ENCODE measurements at regions not wholly inside any gene's neighbourhood (a gene's known extent, or its start where the extent isn't known, plus 50 kb on each side); places are given as distances from the start of the nearest gene placed in this dataset.

GRCh38 chr1:175839779-175840669, 96.6 kb upstream of the TNR start:
- TF ChIP-seq CTCF (IDR thresholded peaks at IDR 0.05; ENCODE audit: borderline replicate concordance, control extremely low read depth, extremely low read depth, insufficient read depth, missing control alignments): no peak
- in situ Hi-C loops (cut with MboI; ENCODE audit: low sequenced_read_pairs, unreplicated experiment): no loop called here
- no peak for DNase-seq (ENCODE audit: low spot score)

- no peak for TF ChIP-seq CTCF (IDR thresholded peaks at IDR 0.05; ENCODE audit: borderline replicate concordance, control extremely low read depth, extremely low read depth, insufficient read depth, missing control alignments)
- DNase-seq (ENCODE audit: low spot score): no peak
- in situ Hi-C loops (cut with MboI; ENCODE audit: low sequenced_read_pairs, unreplicated experiment): no loop called here
Observed at GRCh38 chr1:175834597-175834996, 91.2 kb upstream of the TNR start.

GRCh38 chr1:175833951-175834350, 90.6 kb upstream of the TNR start:
- in situ Hi-C loops (cut with MboI; ENCODE audit: low sequenced_read_pairs, unreplicated experiment): no loop called here
- no peak for DNase-seq (ENCODE audit: low spot score)
- no peak for TF ChIP-seq CTCF (IDR thresholded peaks at IDR 0.05; ENCODE audit: borderline replicate concordance, control extremely low read depth, extremely low read depth, insufficient read depth, missing control alignments)

GRCh38 chr1:175833502-175833901, 90.1 kb upstream of the TNR start:
- in situ Hi-C loops (cut with MboI; ENCODE audit: low sequenced_read_pairs, unreplicated experiment): no loop called here
- TF ChIP-seq CTCF (IDR thresholded peaks at IDR 0.05; ENCODE audit: borderline replicate concordance, control extremely low read depth, extremely low read depth, insufficient read depth, missing control alignments): no peak
- no peak for DNase-seq (ENCODE audit: low spot score)

GRCh38 chr1:175830500-175830899, 87.1 kb upstream of the TNR start:
- no peak for TF ChIP-seq CTCF (IDR thresholded peaks at IDR 0.05; ENCODE audit: borderline replicate concordance, control extremely low read depth, extremely low read depth, insufficient read depth, missing control alignments)
- in situ Hi-C loops (cut with MboI; ENCODE audit: low sequenced_read_pairs, unreplicated experiment): no loop called here
- DNase-seq (ENCODE audit: low spot score): no peak

GRCh38 chr1:175829845-175830244, 86.5 kb upstream of the TNR start:
- TF ChIP-seq CTCF (IDR thresholded peaks at IDR 0.05; ENCODE audit: borderline replicate concordance, control extremely low read depth, extremely low read depth, insufficient read depth, missing control alignments): no peak
- DNase-seq (ENCODE audit: low spot score): no peak
- in situ Hi-C loops (cut with MboI; ENCODE audit: low sequenced_read_pairs, unreplicated experiment): no loop called here
